ENCODE measurements at regions not wholly inside any gene's neighbourhood (a gene's known extent, or its start where the extent isn't known, plus 50 kb on each side); places are given as distances from the start of the nearest gene placed in this dataset.

DNA sequence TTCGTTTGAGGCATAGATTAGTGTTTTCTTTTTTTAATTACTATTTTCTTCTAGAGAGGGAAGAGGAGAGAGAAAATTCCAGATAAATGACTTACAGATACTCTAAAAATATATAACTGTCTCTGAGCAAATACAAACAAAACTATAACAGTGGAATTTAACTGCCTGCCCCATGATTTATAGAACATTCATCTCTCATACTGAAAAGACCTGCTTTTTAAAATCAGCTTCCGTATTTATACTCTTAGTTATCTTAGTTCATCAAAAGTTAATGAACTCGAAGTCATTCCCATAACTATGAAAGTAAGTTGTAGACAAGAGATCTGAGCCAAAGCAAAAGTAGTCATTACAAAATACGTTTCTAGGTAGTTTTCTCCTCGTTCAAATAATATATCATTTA, 123.8 kb upstream of the DMRT1 start:
- TF ChIP-seq, protein P1, sequence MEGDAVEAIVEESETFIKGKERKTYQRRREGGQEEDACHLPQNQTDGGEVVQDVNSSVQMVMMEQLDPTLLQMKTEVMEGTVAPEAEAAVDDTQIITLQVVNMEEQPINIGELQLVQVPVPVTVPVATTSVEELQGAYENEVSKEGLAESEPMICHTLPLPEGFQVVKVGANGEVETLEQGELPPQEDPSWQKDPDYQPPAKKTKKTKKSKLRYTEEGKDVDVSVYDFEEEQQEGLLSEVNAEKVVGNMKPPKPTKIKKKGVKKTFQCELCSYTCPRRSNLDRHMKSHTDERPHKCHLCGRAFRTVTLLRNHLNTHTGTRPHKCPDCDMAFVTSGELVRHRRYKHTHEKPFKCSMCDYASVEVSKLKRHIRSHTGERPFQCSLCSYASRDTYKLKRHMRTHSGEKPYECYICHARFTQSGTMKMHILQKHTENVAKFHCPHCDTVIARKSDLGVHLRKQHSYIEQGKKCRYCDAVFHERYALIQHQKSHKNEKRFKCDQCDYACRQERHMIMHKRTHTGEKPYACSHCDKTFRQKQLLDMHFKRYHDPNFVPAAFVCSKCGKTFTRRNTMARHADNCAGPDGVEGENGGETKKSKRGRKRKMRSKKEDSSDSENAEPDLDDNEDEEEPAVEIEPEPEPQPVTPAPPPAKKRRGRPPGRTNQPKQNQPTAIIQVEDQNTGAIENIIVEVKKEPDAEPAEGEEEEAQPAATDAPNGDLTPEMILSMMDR (IDR thresholded peaks at IDR 0.05; ENCODE audit: low read depth, low read length), result no peak
- TF ChIP-seq EZH2phosphoT487 (IDR thresholded peaks at IDR 0.05; ENCODE audit: low read depth), result no peak

All from OCI-LY3 (cell line).